ENCODE measurements at regions not wholly inside any gene's neighbourhood (a gene's known extent, or its start where the extent isn't known, plus 50 kb on each side); places are given as distances from the start of the nearest gene placed in this dataset.

DNA sequence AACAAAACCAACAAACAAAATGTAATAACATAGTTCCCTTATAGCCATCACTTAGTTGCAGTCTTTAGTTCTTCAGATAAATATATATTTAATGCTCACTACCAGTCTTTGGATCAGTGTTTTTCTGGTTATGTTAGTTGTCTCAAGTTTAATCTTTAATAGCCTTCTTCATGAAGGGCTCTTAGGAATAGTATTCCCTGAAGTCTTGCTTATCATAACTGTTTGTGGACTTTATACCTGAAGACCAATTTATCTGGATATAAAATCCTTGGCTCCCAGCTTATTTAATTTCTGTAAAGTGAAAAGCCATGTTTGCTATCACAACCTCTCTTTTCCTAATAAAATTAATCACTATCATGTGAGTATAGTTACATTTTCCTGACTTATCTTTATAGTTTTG is 379.7 kb downstream of the ARL6IP6 start:
- TF ChIP-seq, protein P1, sequence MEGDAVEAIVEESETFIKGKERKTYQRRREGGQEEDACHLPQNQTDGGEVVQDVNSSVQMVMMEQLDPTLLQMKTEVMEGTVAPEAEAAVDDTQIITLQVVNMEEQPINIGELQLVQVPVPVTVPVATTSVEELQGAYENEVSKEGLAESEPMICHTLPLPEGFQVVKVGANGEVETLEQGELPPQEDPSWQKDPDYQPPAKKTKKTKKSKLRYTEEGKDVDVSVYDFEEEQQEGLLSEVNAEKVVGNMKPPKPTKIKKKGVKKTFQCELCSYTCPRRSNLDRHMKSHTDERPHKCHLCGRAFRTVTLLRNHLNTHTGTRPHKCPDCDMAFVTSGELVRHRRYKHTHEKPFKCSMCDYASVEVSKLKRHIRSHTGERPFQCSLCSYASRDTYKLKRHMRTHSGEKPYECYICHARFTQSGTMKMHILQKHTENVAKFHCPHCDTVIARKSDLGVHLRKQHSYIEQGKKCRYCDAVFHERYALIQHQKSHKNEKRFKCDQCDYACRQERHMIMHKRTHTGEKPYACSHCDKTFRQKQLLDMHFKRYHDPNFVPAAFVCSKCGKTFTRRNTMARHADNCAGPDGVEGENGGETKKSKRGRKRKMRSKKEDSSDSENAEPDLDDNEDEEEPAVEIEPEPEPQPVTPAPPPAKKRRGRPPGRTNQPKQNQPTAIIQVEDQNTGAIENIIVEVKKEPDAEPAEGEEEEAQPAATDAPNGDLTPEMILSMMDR (conservative IDR thresholded peaks at IDR 0.05 in 1 of 2, IDR thresholded peaks at IDR 0.05 in 1 of 2; ENCODE audit: low read depth in 1 of 2, low read length in 2 of 2), result no peak
- TF ChIP-seq EZH2 (IDR thresholded peaks at IDR 0.05; ENCODE audit: low read length, missing control alignments), result no peak

Measured in fibroblast of lung (primary cell).